Nephron (organoid): ENCODE measurements at regions not wholly inside any gene's neighbourhood (a gene's known extent, or its start where the extent isn't known, plus 50 kb on each side); places are given as distances from the start of the nearest gene placed in this dataset.

Source experiments
- H3K27ac Mint-ChIP-seq, 3 experiments: 2 replicates each; pipeline ENCODE4 v1.8.0; 2020; ENCODE audit warnings: mixed read lengths in 3 of 3, mild to moderate bottlenecking in 2 of 3, moderate library complexity in 1 of 3
- H3K27me3 Mint-ChIP-seq: 2 replicates; pipeline ENCODE4 v1.8.0; 2021; ENCODE audit warnings: low read depth, mild to moderate bottlenecking, moderate library complexity, mixed read lengths
- H3K36me3 Mint-ChIP-seq: 2 replicates; pipeline ENCODE4 v1.8.0; 2020; ENCODE audit warnings: low read depth, mixed read lengths
- H3K4me1 Mint-ChIP-seq: 2 replicates; pipeline ENCODE4 v1.8.0; 2020; ENCODE audit warnings: mixed read lengths
- H3K4me3 Mint-ChIP-seq, 3 experiments: 2 replicates each; pipeline ENCODE4 v1.8.0; 2020; ENCODE audit warnings: mild to moderate bottlenecking in 3 of 3, mixed read lengths in 3 of 3, moderate library complexity in 2 of 3
- H3K9me3 Mint-ChIP-seq: 2 replicates; pipeline ENCODE4 v1.8.0; 2020; ENCODE audit warnings: mixed read lengths
- CTCF ChIP-seq, 3 experiments: fragments of 200-600 bp; sonication (generic); IDR thresholded peaks; one replicate each; pipeline ENCODE4 v1.5.0; 2021; ENCODE audit warnings: antibody characterized with exemption in 3 of 3; ENCODE audit not compliant: unreplicated experiment in 3 of 3

GRCh38 chr1:177526201-177526600 is 355.4 kb downstream of the BRINP2 start:
- Mint-ChIP-seq H3K27ac (no peak overlapping the region), H3K9me3 (no peaks in the 10 kb centered on the region), H3K36me3 (no peaks in the 10 kb centered on the region), H3K4me3 (no peak overlapping the region), H3K27me3 (no peaks in the 10 kb centered on the region), H3K4me1 (no peaks in the 10 kb centered on the region)
- TF ChIP-seq CTCF (IDR thresholded peaks at IDR 0.05; ENCODE audit: unreplicated experiment in 3 of 3), result no peak

- H3K27me3 Mint-ChIP-seq, result no peaks in the 10 kb centered on the region
- H3K4me1 Mint-ChIP-seq, result no peaks in the 10 kb centered on the region
- TF ChIP-seq CTCF (IDR thresholded peaks at IDR 0.05; ENCODE audit: unreplicated experiment in 3 of 3), result no peak
- H3K9me3 Mint-ChIP-seq, result no peaks in the 10 kb centered on the region
- H3K4me3 Mint-ChIP-seq, result no peak overlapping the region
- no peaks in the 10 kb centered on the region for H3K36me3 Mint-ChIP-seq
- no peak overlapping the region for H3K27ac Mint-ChIP-seq
These were observed 354.4 kb downstream of the BRINP2 start for GRCh38 chr1:177525176-177525575.

- no peaks in the 10 kb centered on the region for H3K27me3 Mint-ChIP-seq
- no peak for TF ChIP-seq CTCF (IDR thresholded peaks at IDR 0.05; ENCODE audit: unreplicated experiment in 3 of 3)
These were observed 346.8 kb downstream of the BRINP2 start for GRCh38 chr1:177517546-177517945.

GRCh38 chr1:177514207-177514606 is 343.4 kb downstream of the BRINP2 start:
- H3K27me3 Mint-ChIP-seq, result no peaks in the 10 kb centered on the region
- H3K9me3 Mint-ChIP-seq, result no peaks in the 10 kb centered on the region
- no peak overlapping the region for H3K27ac Mint-ChIP-seq
- TF ChIP-seq CTCF (IDR thresholded peaks at IDR 0.05; ENCODE audit: unreplicated experiment in 3 of 3), result no peak
- no peak overlapping the region for H3K4me3 Mint-ChIP-seq
- H3K36me3 Mint-ChIP-seq, result no peaks in the 10 kb centered on the region
- no peaks in the 10 kb centered on the region for H3K4me1 Mint-ChIP-seq

More at GRCh38 chr1:177517546-177517945, 346.8 kb downstream of the BRINP2 start:
- Mint-ChIP-seq H3K27ac (no peak overlapping the region), H3K4me1 (no peaks in the 10 kb centered on the region), H3K4me3 (no peak overlapping the region), H3K36me3 (no peaks in the 10 kb centered on the region), H3K9me3 (no peaks in the 10 kb centered on the region)

GRCh38 chr1:177511036-177511435 is 340.3 kb downstream of the BRINP2 start:
- Mint-ChIP-seq H3K27me3 (no peaks in the 10 kb centered on the region), H3K4me3 (no peak overlapping the region), H3K9me3 (peaks cover 5% of the 10 kb centered on the region), H3K4me1 (no peaks in the 10 kb centered on the region), H3K27ac (no peak overlapping the region), H3K36me3 (no peaks in the 10 kb centered on the region)
- no peak for TF ChIP-seq CTCF (IDR thresholded peaks at IDR 0.05; ENCODE audit: unreplicated experiment in 3 of 3)

DNA sequence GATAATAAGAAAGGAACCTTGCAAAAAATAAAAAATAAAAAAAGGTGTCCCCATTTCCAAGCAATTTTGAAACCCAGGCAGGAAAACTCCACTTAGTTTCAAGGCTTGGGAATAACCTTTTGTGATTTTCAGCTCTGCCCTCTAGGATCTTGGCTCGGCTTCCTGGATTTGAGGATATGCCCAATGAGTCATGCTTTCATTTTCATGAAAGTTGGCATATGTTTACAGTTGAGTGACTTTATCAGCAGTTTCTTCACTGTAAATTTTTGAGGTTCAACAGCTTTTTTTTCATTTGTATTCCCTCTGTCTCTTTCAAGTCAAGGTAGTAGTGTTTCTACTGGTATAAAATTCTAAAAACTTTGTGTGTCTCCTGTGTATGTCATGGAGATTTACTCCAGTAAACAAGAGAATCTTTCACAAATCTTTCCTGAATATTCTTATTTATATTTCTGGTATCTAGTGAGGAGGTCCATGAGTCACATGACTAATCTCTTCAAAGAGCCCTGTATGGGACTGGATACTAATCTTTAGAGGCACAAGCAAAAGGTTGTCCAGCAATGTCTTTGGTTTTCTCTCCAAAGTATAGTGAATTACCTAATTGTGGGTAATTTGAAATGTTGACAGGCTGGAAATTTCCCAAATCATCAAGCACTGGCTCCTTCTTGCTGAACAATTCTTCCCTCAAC is 335.3 kb downstream of the BRINP2 start:
- Mint-ChIP-seq H3K9me3 (peaks cover 9% of the 10 kb centered on the region), H3K4me1 (no peaks in the 10 kb centered on the region), H3K36me3 (no peaks in the 10 kb centered on the region), H3K4me3 (no peak overlapping the region), H3K27ac (no peak overlapping the region), H3K27me3 (no peaks in the 10 kb centered on the region)
- no peak for TF ChIP-seq CTCF (IDR thresholded peaks at IDR 0.05; ENCODE audit: unreplicated experiment in 3 of 3)
